ENCODE measurements at regions not wholly inside any gene's neighbourhood (a gene's known extent, or its start where the extent isn't known, plus 50 kb on each side); places are given as distances from the start of the nearest gene placed in this dataset.

- Histone ChIP-seq H3K9me3 (ENCODE audit: control insufficient read depth, insufficient read depth, low read depth, low read length) (no peaks in the 10 kb centered on the region), H3K27ac (ENCODE audit: extremely low read depth, low read depth, low read length) (no peak overlapping the region), H3K4me1 (ENCODE audit: control insufficient read depth, insufficient read depth, low read length) (no peaks in the 10 kb centered on the region), H3K4me3 (ENCODE audit: low read depth, low read length) (no peak overlapping the region), H3K36me3 (ENCODE audit: control insufficient read depth in 2 of 2, insufficient read depth in 1 of 2, low read length in 2 of 2) (no peaks in the 10 kb centered on the region)
- TF ChIP-seq ZNF585B (tag by site-specific recombination; IDR thresholded peaks at IDR 0.05): no peak
- no peak for TF ChIP-seq ZNF140 (tag by site-specific recombination; IDR thresholded peaks at IDR 0.05)
- TF ChIP-seq ZIC2 (tag by site-specific recombination; IDR thresholded peaks at IDR 0.05): peak; percentile 70
- TF ChIP-seq, protein P1, sequence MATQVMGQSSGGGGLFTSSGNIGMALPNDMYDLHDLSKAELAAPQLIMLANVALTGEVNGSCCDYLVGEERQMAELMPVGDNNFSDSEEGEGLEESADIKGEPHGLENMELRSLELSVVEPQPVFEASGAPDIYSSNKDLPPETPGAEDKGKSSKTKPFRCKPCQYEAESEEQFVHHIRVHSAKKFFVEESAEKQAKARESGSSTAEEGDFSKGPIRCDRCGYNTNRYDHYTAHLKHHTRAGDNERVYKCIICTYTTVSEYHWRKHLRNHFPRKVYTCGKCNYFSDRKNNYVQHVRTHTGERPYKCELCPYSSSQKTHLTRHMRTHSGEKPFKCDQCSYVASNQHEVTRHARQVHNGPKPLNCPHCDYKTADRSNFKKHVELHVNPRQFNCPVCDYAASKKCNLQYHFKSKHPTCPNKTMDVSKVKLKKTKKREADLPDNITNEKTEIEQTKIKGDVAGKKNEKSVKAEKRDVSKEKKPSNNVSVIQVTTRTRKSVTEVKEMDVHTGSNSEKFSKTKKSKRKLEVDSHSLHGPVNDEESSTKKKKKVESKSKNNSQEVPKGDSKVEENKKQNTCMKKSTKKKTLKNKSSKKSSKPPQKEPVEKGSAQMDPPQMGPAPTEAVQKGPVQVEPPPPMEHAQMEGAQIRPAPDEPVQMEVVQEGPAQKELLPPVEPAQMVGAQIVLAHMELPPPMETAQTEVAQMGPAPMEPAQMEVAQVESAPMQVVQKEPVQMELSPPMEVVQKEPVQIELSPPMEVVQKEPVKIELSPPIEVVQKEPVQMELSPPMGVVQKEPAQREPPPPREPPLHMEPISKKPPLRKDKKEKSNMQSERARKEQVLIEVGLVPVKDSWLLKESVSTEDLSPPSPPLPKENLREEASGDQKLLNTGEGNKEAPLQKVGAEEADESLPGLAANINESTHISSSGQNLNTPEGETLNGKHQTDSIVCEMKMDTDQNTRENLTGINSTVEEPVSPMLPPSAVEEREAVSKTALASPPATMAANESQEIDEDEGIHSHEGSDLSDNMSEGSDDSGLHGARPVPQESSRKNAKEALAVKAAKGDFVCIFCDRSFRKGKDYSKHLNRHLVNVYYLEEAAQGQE (tag by site-specific recombination; IDR thresholded peaks at IDR 0.05): peak; percentile 55; the same call in 1 of the 2 replicates
- no peak for TF ChIP-seq HOXC10 (CRISPR knock-in tag; IDR thresholded peaks at IDR 0.05)
- no peak for TF ChIP-seq KLF8 (tag by site-specific recombination; IDR thresholded peaks at IDR 0.05)
- TF ChIP-seq MEIS1 (CRISPR knock-in tag; IDR thresholded peaks at IDR 0.05; ENCODE audit: borderline replicate concordance): no peak
- ChIA-PET POLR2A (no interaction called here), CTCF (interaction anchor here (0.9 to 1.0 kb wide), 2 partner anchors 138 to 235 kb away, joined by 3 read pairs; no protein-coding TSS in a partner anchor)
These were observed 186.8 kb downstream of the COPRS start for GRCh38 chr17:31672161-31672819.

DNA sequence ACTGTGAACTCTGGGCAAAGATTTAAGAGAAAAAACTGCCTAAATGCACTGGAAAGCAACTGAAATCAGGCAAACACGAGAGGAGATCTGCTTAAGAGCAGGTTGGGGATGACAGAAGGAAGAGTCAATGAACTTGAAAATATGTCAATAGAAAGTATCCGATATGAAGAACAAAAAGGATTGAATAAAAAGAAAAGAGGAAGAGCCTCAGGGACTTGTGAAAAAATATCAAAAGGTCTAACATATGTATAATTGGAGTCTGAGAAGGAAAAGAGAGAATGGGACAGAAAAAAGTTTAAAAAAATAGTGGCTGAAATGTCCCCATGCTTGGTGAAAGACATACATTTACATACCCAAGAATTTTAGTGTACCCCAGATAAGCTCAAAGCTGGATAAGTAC, 195.5 kb downstream of the COPRS start:
- ChIA-PET POLR2A (no interaction called here), CTCF (no interaction called here)
- H3K36me3 ChIP-seq (ENCODE audit: control insufficient read depth in 2 of 2, insufficient read depth in 1 of 2, low read length in 2 of 2): no peaks in the 10 kb centered on the region

GRCh38 chr17:31660684-31661083, 198.4 kb downstream of the COPRS start:
- Histone ChIP-seq H3K4me1 (ENCODE audit: control insufficient read depth, insufficient read depth, low read length) (no peaks in the 10 kb centered on the region), H3K4me3 (ENCODE audit: low read depth, low read length) (no peak overlapping the region), H3K36me3 (ENCODE audit: control insufficient read depth in 2 of 2, insufficient read depth in 1 of 2, low read length in 2 of 2) (no peaks in the 10 kb centered on the region), H3K9me3 (ENCODE audit: control insufficient read depth, insufficient read depth, low read depth, low read length) (no peaks in the 10 kb centered on the region), H3K27ac (ENCODE audit: extremely low read depth, low read depth, low read length) (no peak overlapping the region)
- POLR2A ChIA-PET: no interaction called here
- CTCF ChIA-PET: interaction anchor here (0.6 kb wide), 1 partner anchor 481 kb away, joined by 3 read pairs; no protein-coding TSS in a partner anchor
- no peak for TF ChIP-seq ZNF10 (tag by site-specific recombination; IDR thresholded peaks at IDR 0.05)
- no peak for TF ChIP-seq ZNF132 (tag by site-specific recombination; IDR thresholded peaks at IDR 0.05; ENCODE audit: borderline replicate concordance)
- TF ChIP-seq ZNF350 (tag by site-specific recombination; IDR thresholded peaks at IDR 0.05): no peak
- no peak for TF ChIP-seq ZNF174 (tag by site-specific recombination; IDR thresholded peaks at IDR 0.05)
- TF ChIP-seq ZNF704 (tag by site-specific recombination; IDR thresholded peaks at IDR 0.05): no peak
- no peak for TF ChIP-seq ZBTB48 (tag by site-specific recombination; IDR thresholded peaks at IDR 0.05)
- TF ChIP-seq ZNF624 (tag by site-specific recombination; IDR thresholded peaks at IDR 0.05): no peak
- no peak for TF ChIP-seq PRDM10 (tag by site-specific recombination; IDR thresholded peaks at IDR 0.05)

More for the DNA sequence above, 195.5 kb downstream of the COPRS start:
- TF ChIP-seq TRIM28 (IDR thresholded peaks at IDR 0.05; ENCODE audit: borderline replicate concordance, low read length) (no peak), ZEB2 (tag by site-specific recombination; IDR thresholded peaks at IDR 0.05) (no peak), SETDB1 (IDR thresholded peaks at IDR 0.05; ENCODE audit: insufficient read length, low read length) (peak; percentile 94), SP2 (tag by site-specific recombination; IDR thresholded peaks at IDR 0.05) (no peak), ZNF133 (tag by site-specific recombination; IDR thresholded peaks at IDR 0.05) (peak; percentile 98), ZNF558 (tag by site-specific recombination; IDR thresholded peaks at IDR 0.05) (peak; percentile 84), ZNF394 (tag by site-specific recombination; IDR thresholded peaks at IDR 0.05; ENCODE audit: borderline replicate concordance) (no peak), ZNF18 (tag by site-specific recombination; IDR thresholded peaks at IDR 0.05) (no peak)
- H3K4me3 ChIP-seq (ENCODE audit: low read depth, low read length): no peak overlapping the region
- no peaks in the 10 kb centered on the region for H3K4me1 ChIP-seq (ENCODE audit: control insufficient read depth, insufficient read depth, low read length)
- H3K9me3 ChIP-seq (ENCODE audit: control insufficient read depth, insufficient read depth, low read depth, low read length): no peaks in the 10 kb centered on the region
- H3K27ac ChIP-seq (ENCODE audit: extremely low read depth, low read depth, low read length): no peak overlapping the region

All from HEK293 (cell line).